Keratinocyte (primary cell): ENCODE measurements at regions not wholly inside any gene's neighbourhood (a gene's known extent, or its start where the extent isn't known, plus 50 kb on each side); places are given as distances from the start of the nearest gene placed in this dataset.

Source experiments
- CTCF ChIP-seq, 3 experiments: IDR thresholded peaks in 1 of 3; conservative IDR thresholded peaks in 1 of 3; optimal IDR thresholded peaks in 1 of 3; 2 replicates in 2 of 3; 3 replicates in 1 of 3; pipeline versions ENCODE3 to v1.5.1; 2011; ENCODE audit warnings: low read length in 3 of 3, mild to moderate bottlenecking in 3 of 3, moderate library complexity in 2 of 3, control low read depth in 1 of 3, inconsistent platforms in 1 of 3; ENCODE audit not compliant: insufficient read depth in 2 of 3; ENCODE audit errors: extremely low read depth in 1 of 3
- EZH2 ChIP-seq: IDR thresholded peaks from one replicate; pipeline ENCODE4 v1.6.1; 2012; ENCODE audit warnings: inconsistent platforms, mild to moderate bottlenecking, low read length, moderate library complexity

- TF ChIP-seq CTCF (optimal IDR thresholded peaks at IDR 0.05 in 1 of 3, IDR thresholded peaks at IDR 0.05 in 1 of 3, conservative IDR thresholded peaks at IDR 0.05 in 1 of 3; ENCODE audit: extremely low read depth in 1 of 3, insufficient read depth in 2 of 3, low read length in 3 of 3): no peak
- no peak for TF ChIP-seq EZH2
Measured at GRCh38 chr4:26217481-26217880, 103.3 kb upstream of the RBPJ start.
